ENCODE measurements at regions not wholly inside any gene's neighbourhood (a gene's known extent, or its start where the extent isn't known, plus 50 kb on each side); places are given as distances from the start of the nearest gene placed in this dataset.
"Not testable (repeated sequence)": the region's sequence is repeated elsewhere in the genome, so short reads cannot be mapped to it uniquely, and the experiment has no call there.

DNA sequence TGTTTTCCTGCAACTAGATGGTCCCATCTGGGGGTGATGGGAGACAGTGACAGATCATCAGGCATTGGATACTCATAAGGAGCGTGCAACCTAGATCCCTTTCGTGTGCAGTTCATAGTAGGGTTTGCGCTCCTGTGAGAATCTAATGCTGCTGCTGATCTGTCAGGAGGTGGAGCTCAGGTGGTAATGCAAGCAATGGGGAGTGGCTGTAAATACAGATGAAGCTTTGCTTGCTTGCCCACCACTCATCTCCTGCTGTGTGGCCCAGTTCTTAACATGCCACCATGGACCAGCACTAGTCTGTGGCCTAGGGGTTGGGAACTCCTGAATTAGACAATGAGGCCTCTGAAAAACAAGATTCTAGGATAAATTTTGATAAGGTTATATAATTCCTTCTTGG lies 430.6 kb downstream of the KCNJ2 start:
- not testable (repeated sequence) for DNase-seq

DNA sequence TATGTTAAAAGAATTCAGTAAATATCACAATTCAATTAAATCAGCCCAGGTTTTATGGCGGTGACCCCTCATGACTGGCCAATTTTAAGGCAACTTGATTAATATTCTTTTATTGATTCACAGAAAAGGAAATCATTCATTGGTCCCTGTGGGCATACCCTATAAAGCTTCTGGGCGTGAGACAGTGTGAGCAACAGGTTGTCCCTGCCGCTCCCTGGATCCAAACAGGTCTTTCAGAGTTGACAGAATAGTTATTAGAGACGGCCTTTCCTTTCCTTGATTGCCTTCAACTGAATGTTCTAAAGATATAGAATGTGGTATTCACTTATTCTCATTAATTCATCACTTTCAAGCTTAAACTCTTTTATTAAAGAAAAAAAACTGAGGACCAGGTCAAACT lies 433.9 kb downstream of the KCNJ2 start:
- DNase-seq, result no peak

DNA sequence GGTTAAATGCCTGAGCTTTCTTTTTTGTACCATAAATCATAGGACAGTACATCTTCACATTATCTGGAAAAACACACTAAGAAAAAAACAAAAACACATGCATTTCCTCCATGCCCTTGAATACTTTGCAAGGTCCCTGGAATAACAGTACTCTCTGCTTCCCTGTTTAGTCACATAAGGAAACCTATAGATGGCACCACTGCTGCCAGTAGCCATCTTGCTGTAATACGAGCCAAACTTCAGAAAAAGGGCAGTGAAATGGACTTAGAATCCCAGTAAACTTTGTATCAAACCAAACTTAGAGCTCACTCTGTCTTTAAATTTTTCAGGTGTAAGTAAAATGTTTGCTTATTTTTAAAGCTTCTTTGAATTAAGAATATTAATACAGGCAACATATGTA lies 435.5 kb downstream of the KCNJ2 start:
- DNase-seq, result no peak

DNA sequence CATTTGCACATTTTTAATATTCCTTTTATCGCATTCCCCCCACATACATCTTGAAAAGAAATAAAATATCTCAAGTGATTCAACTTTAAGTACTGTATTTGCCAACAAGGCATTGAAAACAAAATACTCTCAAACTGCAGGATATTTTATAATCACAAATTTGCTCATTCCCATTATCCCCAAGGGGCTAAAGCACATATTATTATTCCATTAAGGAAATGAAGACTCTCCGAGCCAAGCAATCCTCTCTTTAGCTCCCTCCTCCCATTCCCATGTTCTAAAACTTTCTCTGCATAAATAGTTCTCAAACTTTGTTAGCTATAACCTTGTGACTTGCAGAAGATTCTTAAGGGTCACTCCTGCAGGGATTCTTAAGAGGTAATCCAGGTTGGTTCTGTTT lies 436.8 kb downstream of the KCNJ2 start:
- no peak for DNase-seq

DNA sequence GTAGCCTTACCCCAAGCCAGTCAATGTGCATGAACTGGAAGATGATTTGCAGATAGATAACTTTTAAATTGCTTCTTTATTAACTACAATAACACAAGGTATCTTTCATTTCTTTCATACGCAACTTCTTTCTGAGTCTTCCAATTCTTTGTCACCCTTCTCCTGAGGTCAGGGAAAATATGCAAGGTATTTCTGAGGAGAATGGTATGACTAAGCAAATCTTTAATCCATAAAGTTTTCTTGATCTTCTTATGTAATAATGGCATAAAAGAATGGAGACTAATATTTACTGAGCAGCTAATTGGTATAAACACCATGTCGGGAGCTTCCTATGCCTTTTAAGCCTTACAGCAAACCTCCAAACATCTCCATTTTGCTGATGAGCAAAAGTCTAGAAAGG lies 438.9 kb downstream of the KCNJ2 start:
- DNase-seq, result no peak

DNA sequence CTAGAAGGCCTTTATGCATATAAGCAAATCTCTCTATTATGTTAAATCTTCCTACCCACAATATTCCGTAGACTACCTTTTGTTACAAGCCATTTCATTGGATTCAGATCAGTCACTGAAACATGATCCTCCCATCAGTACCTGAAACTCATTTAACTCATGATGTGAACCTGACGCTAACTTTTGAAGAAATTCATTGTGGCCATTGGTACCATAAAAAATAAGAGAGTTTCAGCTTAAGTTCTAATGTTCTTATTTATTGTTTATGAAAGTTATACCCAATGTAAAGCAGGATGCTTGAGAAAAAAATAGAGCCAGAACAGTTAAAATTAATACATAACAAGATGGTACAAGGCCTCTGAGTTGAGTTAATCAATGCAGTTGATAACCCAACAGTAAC lies 439.6 kb downstream of the KCNJ2 start:
- DNase-seq, result no peak

DNA sequence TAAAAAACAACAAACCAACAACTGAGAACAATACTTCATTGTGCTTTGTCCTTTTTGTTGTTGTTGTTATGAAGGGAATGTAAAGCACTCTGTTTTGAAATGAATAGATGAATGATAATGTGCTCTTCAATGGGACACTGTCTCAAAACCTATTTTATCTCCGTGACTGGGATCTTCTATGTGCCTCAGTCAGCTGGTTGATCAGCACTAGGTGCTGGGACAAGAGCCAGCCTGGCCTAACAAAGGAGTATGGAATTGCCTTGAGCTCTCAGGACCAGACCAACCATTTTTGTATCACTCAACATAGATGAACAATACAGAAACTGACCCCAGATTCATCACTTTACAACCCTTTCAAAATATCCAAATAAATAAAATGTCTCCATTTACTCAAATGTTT lies 440.2 kb downstream of the KCNJ2 start:
- no peak for DNase-seq

DNA sequence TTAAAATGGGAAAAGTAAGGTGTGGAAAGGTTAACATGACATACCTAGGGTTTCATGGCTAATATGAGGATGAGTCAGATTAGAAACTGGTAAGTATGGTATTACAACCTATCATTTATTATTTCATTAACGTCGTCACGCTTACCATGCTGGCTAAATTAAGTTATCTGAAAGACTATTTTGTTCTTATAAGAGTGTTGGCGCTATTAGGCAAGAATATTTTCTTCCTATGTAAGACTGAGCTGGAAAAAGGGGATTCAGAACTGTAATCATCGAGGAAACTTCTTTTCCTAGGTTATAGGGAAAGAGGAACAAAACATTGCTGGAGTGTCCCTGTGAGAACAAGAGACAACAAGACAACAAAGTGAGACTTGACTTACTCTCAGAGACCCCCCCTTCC lies 440.8 kb downstream of the KCNJ2 start:
- DNase-seq, result no peak

DNA sequence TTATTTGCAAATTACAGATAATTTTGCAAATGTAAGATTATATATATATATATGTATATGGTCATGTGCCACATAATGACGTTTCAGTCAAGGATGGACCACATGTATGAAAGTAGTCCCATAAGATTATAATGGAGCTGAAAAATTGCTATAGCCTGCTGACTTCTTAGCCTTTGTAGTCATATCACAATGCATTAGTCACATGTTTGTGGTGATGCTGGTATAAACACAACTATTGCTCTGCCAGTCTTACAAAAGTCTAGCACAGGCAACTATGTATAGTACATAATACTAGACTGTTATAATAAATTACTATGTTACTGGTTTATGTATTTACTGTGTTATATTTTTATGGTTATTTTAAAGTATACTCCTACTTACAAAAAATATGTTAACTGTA lies 444.3 kb downstream of the KCNJ2 start:
- DNase-seq, result no peak

DNA sequence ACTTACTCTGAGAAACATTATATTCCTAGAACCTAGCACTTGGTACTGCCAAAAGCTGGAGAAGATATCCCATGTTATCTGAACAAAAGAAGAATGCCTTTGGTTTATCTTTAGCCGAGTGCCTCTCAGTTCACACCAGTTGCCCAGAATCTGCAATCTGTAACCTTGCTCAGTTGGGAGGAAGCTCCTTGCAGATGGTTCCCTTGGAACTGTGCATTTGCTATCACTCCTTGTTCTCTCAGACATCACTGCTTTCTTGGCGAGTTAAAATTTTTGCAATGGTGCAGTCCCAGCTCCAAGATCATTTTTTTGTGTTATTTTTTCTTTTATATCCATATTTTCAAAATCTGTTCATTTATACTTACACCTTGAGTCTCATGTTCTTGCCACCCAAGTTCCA lies 446.5 kb downstream of the KCNJ2 start:
- DNase-seq, result no peak

DNA sequence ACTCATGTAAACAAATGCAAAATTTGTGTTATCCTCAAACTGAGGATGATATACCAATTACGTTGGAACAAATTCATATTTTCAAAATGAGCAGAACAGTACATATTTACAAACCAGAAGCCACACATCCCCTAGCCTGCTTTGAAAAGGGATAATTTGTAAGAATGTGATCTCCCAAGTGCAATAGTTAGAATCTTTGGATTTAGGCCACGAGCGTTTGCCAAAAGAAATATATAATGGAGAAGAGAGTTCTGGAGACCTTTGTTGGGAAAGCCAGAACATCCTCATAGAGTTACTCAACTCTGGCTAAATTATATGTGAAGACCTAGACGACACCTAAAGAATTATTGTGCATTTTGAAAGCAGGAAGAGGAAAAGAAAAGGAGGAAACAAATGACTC lies 449.3 kb downstream of the KCNJ2 start:
- DNase-seq, result no peak

DNA sequence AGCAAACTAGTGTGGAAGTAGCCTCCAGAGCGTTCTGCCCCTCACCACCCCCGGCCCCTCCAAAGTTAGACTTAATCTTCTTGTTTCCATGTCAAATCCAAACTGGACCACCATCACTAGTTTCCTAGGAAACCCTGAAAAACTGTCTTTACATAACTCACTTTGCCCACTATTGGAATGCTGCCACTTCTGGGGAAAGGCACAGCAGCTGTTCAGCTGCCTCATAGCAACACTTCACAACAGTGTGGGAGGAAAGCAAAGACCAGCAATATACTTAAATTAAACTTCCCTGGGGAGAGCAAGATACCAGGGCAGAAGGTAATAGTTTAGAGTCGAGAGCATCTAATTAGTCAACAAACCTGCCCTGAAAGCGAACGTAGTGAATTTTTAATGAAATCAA lies 452.2 kb downstream of the KCNJ2 start:
- no peak for DNase-seq

DNA sequence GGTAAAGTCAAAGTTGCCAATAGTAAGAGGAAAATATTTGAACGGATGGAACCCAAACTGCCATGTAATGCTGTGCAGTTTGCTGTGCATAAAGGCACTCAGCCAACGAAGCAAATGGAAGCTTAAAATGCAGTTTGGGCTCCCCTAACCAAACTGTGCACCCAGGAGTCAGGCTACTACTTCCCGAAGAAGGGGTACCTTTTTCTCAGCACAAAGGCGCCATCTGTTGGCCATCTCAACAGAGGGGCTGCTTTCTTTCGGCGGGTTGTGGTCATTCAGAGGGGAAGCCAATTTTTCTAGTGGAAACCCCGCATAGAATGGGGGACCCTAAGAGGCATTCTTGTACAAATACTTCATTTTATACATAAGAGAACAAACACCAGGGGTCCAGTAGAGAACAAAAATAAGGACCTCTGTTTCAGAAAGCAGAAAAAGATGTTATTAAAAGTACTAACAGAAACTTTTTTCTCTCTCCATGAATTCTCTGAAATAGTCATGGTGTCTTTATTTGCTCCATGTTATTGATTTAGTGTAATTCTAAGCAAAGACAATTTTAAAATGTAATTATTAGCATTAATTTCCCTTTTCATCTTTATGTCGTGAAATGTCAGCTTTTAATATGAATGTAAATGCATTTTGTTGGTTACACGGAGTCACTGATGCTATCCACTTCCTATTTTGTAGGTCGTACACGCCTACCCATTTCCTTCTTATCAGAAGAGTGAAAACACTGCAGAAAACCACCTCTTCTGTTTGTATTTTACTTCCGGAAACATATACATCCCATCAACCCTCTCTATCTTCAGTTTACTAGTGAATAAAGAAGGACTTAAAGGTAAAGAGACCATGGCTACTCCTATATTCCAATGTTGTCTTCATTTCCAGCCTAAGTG lies 453.3 kb downstream of the KCNJ2 start:
- no peak for DNase-seq

DNA sequence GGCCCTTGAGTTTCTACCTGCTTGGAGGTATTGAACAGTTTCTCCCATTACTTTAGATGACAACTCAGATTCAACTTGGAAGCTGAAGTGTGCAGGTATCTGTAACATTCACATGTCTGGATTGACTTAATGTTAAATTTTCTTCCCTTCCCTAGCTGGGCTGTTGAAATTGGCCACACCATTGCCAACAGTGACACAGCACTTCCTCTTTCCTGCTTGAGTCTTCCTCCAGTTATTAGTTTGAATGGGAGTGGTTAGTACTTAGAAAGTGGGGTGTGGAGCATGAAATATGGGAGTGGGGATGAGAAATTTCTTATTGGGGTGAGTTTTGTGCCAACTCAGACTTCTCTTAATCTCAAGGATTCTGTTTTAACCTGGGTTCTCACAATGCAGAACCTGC lies 454.9 kb downstream of the KCNJ2 start:
- DNase-seq, result no peak

DNA sequence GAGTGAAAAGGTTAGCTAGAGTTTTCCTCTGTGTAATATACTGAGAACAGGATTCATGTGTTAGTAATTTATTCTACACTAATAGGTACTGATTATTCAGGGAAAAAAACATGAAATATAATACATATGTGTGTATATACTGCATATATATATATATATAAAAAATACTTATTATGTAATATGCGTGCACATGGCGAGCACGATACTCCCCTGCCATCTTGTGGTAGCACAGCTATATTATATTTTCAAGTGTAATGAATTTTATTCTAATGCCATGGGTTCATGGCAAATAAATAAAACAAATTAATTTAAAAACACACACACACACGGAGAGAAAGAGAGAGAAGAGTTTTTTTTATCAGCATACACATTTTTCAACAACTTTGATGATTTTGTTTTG lies 460.6 kb downstream of the KCNJ2 start:
- DNase-seq, result no peak

DNA sequence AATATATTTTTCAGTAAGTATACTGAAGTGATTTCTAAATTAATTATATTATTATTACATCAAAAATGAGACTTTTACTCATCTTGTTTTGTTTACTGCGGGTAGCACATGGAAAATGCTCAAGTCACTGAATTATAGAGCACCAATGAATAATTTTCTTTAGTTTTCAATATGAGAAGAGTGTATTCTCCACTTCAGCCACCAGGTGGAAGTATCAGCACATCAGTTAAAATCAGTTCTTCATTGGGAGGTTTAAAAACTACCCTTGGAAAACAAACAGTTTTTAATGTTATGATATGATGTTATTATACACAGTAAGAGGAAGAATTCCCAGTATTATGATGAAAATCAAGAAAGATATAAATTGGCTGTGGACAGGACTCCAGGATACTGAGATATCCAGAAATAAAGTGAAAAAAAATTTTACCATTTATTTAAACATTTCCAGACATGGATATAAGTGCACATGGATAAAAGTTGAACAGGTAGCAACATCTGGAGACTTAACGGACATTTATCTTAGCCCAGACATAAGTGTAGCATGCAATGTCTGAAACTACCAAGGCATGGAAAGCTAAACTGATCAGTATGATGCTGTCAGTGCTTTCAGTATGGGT lies 467.3 kb downstream of the KCNJ2 start:
- DNase-seq, result no peak

DNA sequence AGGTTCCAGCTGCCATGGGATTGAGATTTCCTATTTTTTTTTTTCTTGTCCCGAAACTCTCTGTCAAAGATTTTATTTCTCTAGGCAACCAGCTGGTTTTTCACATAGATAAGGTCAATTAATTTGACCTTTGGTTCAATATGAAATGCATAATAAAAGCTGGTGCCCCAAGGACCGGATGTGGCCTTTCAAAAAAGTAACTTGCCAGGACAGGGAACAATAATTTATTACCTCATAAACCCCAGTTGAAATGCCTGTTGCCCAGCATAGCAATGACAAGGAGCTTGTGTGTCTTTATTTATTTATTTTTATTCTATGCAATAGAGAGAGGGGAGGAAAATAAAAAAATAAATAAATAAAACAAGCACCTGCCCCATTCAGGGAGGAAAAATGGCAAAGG lies 472.7 kb downstream of the KCNJ2 start:
- no peak for DNase-seq

DNA sequence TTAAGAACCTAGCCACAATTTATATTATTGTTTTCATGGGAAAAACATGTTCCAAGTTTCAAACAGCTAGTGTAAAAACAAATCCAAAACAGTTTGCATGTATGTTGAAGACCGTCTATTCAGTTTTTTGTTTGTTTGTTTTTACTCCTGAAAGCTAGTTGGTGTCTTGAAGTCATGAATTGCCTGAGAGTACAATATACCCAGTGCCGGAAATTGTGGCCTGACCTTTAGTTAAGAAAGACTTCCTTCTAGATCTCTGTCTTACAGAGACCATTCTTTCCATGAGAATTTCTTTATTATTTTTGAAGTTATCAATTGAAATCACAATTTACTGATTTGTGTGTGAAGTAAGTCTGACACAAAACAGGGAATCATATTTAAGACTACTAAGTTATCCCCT lies 474.8 kb downstream of the KCNJ2 start:
- DNase-seq, result no peak

DNA sequence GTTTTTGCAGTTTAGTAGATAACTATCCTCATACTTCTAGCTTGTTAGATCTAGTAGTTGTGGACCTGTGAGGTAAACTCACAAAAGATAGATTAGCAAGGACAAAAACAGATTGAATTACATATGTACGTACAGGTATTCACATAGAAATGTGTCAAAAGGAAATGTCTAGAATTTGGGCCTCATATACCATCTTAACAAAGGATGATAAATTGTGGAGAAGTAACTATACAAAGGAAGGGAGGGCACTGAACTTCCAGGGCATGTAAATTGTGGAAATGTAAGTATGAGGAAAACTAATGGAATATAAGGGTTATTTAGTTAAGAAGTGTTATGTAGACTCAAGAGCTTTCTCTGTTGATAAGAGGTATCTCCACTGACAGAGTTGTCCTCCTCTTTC lies 477.3 kb downstream of the KCNJ2 start:
- no peak for DNase-seq

DNA sequence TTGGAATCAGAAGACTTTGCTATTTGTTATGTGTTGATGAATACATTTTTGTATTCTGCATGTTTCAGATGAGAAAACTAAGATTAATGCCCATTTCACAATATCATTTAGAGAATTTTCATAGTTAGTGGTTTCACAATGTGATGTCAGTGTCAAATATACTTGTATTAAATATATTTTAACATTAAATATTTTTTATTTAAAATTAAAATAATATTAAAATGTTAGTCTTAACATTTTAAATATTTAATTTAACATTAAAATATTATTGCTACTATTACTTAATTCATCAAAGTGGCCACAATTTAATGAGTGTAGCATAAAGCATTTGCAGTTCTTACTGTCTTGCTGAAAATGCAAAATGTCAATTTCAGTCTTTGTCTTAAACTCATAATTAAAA lies 478.8 kb downstream of the KCNJ2 start:
- DNase-seq, result no peak

DNA sequence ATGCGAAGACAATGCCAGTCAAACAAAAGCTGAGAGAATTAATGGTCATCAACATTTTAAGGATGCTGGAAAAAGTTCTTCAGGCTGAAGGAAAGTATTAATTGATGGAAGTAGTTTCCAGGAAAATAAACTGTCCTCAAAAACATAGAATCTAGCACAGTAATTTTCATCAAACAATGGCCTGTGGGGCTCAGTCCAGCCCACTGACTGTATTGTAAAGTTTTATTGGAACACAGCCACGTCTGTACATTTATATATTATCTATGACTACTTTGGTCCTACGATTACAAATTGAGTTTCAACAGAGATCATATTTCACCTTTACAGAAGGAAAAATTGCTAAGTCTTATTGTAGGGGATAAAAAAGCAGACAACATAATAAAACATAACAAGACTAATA lies 484.5 kb downstream of the KCNJ2 start:
- no peak for DNase-seq

DNA sequence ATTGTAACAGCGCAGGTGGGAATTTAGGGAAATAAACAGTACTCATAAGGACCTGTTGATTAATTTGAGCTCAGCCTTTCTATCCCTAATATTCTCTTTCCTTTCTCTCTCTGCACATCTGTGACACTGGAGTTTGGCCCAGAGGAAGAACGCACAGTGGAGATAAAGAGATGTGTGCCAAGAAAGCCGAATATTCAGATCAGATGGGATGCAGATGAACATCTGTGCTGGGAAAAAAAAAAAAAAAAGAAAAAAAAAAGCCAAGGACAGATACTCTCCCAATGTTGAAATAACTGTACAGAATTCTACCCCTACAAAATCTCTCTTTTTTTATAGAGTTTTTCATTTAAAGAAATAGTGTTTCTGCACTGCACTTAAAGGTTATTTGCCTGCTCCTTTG lies 485.4 kb downstream of the KCNJ2 start:
- no peak for DNase-seq

DNA sequence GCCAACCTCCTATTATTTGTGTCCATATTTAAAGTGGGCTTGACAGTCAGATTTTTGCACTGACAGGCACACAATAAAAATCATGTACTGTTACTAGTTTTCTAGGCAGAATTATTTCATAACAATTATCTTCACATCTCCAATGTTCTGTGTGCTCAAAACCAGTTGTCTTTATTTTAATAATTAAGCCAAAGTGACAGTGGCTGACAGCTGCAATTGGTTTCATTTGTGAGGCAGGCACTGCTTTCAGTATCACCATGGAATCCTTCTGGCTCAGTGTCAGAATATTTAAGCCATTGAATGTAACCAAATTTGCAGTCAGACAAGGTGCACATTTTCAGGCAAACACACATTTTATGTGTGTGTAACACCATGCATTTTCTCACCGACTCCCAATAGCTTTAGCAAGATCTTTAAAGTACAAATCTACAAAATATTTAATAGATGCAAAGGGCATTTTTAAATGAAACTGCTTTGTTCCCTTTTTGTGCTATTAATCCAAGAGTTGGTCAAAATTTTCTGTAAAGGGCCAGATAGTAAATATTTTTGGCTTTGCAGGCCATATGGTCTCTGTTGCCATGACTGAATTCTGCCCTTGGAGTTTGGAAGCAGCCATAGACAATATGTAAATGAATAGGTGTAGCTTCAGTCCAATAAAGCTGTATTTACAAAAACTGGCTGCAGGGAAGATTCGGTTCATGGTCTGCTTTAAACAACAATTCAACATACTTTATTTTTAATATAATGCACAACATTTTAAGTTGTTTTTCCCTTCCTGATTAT lies 486.0 kb downstream of the KCNJ2 start:
- no peak for DNase-seq

DNA sequence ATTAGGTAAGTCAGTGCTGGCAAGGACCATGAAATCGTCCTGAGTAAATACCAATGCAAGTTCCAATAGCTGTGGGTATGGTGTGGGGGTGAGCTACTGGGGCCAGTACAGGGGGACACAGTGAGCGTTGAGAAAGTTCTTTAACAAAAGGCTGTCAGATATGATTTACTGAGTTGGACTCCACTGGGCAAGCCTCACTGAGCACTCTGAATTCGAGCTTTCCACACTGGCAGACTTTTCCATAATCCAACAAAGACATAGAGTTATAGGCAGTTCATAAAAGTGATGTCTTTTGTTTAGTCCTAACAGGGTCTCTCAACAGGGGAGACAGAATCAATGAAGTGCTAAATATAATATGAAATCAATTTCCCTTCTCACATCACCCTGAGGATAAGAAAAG lies 489.0 kb downstream of the KCNJ2 start:
- no peak for DNase-seq

Measured in stimulated activated CD4-positive, alpha-beta T cell treated with anti-CD3 and anti-CD28 coated beads, Interleukin-2, amount 100 ng/mL, for 48 hours (primary cell).